Renal cortex interstitium (tissue), 11 donors: ENCODE measurements at regions not wholly inside any gene's neighbourhood (a gene's known extent, or its start where the extent isn't known, plus 50 kb on each side); places are given as distances from the start of the nearest gene placed in this dataset.
A peak's percentile ranks its signal among the peaks of the same experiment; 100 is the strongest.
"Not testable (repeated sequence)": the region's sequence is repeated elsewhere in the genome, so short reads cannot be mapped to it uniquely, and the experiment has no call there.

Experiments used
- DNase-seq, 11 donors: peaks; one replicate each; pipeline ENCODE4 v3.0.0-alpha.2; 2013; ENCODE audit warnings: low read depth in 9 of 11, low spot score in 4 of 11; ENCODE audit errors: extremely low read depth in 1 of 11

DNA sequence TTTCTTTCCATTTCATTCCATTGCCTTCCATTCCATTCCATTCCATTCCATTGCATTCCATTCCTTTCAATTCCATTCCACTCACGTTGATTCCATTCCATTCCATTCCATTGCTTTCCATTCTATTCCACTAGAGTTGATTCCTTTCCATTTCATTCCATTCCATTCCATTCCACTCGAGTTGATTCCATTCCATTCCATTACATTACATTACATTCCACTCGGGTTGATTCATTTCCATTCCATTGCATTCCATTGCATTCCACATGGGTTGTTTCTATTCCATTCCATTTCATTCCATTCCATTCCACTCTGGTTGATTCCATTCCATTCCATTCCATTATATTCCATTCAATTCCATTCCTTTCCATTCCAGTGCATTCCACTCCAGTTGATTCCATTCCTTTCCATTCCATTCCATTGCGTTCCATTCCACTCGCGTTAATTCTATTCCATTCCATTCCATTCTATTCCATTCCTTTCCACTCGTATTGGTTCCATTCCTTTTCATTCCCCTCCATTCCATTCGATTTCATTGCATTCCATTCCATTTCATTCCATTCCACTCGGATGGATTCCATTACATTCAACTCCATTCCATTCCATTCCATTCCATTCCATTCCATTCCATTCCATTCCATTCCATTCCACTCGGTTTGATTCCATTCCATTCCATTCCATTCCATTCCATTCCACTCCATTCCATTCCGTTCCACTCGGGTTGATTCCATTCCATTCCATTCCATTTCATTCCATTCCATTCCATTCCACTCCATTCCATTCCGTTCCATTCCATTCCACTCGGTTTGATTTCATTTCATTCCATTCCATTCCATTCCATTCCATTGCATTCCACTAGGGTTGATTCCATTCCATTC is 1139.1 kb downstream of the RPIA start:
- DNase-seq, result not testable (repeated sequence)

DNA sequence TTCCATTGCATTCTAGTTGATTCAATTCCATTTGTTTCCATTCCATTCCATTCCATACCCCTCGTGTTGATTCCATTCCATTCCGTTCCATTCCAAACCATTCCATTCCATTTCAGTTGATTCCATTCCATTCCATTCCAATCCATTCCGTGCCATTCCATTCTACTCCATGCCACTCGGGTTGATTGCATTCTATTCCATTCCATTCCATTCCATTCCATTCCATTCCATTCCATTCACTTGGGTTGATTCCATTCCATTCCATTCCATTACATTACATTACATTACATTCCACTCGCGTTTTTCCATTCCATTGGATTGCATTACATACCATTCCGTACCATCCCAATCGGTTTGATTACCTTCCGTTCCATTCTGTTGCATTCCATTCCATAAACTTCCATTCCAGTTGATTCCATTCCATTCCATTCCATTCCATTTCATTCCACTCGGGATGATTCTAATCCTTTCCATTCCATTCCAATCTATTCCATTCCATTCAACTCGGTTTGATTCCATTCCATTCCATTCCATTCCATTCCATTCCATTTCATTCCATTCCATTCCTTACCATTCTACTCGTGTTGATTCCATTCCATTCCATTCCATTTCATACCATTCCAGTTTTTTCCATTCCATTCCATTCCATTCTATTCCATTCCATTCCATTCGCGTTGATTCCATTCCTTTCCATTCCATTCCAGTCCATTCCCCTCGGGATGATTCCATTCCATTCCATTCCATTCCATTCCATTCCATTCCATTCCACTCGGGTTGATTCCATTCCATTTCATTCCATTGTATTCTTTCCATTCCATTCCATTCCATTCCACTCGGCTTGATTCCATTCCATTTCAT is 1140.4 kb downstream of the RPIA start:
- no peak for DNase-seq

DNA sequence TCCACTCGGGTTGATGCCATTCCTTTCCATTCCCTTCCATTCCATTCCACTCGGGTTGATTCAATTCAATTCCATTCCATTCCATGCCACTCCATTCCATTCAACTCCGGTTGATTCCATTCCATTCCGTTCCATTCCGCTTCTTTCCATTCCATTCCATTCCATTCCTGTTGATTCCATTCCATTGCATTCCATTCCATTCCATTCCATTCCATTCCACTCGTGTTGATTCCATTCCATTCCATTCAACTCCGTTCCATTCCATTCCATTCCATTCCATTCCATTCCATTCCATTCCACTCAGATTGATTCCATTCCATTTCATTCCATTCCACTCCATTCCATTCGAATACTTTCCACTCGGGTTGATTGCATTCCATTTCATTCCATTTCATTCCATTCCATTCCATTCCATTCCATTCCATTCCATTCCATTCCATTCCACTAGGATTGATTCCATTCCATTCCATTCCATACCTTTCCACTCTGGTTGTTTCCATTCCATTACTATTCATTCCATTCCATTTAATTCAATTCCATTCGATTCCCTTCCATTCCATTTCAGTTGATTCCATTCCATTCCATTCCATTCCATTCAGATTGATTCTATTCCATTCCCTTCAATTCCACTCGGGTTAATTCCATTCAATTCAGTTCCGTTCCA is 1141.8 kb downstream of the RPIA start:
- DNase-seq, result no peak

DNA sequence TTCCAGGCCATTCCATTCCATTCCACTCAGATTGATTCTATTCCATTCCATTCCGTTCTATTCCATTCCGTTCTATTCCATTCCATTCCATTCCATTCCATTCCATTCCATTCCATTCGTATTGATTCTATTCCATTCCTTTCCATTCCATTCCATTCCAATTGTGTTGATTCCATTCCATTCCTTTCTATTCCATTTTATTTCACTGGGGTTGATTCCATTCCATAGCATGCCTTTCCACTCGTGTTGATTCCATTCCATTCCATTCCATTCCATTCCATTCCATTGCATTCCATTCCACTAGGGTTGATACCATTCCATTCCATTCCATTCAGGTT is 1142.3 kb downstream of the RPIA start:
- DNase-seq, result no peak

DNA sequence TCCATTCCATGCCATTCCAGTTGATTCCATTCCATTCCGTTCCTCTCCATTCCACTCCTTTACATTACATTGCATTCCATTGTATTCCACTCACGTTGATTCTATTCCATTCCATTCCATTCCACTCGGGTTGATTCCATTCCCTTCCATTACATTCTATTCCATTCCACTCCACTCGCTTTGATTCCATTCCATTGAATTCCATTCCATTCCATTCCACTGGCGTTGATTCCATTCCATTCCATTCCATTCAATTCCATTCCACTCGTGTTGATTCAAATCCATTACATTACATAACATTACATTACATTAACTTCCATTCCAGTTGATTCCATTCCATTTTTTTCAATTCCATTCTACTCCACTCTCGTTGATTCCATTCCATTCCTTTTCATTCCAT is 1142.8 kb downstream of the RPIA start:
- no peak for DNase-seq

DNA sequence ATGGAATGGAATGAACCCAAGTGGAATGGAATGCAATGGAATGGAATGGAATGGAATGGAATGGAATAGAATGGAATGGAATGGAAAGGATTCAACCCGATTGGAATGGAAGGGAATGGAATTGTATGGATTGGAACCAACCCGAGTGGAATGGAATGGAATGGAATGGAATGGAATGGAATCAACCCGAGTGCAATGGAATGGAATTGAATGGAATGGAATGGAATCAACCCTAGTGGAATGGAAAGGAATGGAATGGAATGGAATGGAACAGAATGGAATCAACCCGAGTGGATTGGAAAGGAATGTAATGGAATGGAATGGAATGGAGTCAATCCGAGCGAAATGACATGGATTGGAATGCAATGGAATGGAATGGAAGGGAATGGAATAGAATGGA is 1144.9 kb downstream of the RPIA start:
- DNase-seq, result peak in 4 of 11 donors; percentile 20 to 69 (median 23)

DNA sequence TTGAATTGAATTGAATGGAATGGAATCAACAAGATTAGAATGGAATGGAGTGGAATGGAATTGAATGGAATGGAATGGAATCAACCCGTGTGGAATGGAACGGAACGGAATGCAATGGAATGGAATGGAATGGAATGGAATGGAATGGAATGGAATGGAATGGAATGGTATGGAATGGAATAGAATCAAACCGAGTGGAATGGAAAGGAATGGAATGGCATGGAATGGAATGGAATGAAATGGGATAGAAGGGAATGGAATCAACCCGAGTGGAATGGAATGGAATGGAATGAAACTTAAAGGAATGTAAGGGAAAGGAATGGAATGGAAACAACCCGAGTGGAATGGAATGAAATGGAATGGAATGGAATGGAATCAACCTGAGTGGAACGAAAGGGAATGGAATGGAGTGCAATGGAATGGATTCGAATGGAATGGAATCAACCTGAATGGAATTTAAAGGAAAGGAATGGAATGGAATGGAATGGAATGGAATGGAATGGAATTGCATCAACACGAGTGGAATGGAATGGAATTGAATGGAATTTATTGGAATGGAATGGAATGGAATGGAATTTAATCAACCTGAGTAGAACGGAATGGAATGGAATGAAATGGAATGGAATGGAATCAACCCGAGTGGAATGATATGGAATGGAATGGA is 1146.6 kb downstream of the RPIA start:
- no peak for DNase-seq

DNA sequence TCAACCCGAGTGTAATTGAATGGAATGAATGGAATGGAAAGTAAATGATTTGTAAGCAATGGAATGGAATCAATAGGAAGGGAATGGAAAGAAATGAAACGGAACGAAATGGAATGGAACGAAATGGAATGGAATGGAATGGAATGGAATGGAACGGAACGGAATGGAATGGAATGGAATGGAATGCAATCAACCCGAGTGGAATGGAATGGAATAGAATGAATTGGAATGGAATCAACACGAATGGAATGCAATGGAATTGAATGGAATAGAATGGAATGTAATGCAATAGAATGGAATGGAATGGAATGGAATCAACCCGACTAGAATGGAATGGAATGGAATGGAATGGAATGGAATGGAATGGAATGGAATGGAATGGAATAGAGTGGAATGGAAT is 1148.7 kb downstream of the RPIA start:
- not testable (repeated sequence) for DNase-seq

DNA sequence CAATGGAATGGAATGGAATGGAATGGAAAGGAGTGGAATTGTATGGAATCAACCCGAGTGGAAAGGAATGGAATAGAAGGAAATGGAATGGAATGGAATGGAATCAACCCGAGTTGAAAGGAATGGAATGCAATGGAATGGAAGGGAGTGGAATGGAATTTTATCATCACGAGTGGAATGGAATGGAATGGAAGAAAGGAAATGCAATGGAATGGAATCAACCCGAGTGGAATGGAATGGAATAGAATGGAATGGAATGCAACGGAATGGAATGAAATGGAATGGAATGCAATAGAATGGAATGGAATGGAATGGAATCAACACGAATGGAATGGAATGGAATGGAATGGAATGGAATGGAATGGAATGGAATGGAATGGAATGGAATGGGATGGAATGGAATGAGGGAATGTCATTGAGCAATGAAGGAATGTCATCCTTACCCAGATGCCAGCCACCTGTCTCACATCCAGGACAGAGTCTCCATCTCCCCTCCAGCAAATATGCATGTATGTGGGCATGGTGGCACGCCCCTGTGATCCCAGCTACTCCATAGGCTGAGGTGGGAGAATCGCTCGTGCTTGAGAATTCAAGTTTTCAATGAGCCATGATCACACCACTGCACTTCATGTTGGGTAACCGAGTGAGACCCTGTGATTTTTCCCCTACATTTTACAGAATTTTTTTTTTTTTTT is 1149.5 kb downstream of the RPIA start:
- DNase-seq, result not testable (repeated sequence)

DNA sequence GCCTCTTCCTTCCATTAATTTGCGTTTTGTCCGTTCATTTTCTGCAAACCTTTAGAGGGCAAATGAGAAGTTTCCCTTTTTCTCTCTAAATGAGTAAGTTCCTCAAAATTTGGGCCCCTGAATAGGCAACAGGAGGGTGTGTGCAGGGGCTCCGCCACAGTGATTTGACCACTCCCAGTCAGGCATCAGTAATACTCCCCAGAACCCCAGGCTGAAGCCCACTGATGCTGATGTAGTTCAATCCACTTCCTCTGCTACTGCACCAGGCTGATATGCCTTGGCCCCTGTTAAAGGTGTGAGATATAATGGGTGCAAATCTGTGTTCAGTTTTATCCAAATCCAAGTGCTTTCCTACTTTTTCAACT is 1150.0 kb downstream of the RPIA start:
- no peak for DNase-seq

DNA sequence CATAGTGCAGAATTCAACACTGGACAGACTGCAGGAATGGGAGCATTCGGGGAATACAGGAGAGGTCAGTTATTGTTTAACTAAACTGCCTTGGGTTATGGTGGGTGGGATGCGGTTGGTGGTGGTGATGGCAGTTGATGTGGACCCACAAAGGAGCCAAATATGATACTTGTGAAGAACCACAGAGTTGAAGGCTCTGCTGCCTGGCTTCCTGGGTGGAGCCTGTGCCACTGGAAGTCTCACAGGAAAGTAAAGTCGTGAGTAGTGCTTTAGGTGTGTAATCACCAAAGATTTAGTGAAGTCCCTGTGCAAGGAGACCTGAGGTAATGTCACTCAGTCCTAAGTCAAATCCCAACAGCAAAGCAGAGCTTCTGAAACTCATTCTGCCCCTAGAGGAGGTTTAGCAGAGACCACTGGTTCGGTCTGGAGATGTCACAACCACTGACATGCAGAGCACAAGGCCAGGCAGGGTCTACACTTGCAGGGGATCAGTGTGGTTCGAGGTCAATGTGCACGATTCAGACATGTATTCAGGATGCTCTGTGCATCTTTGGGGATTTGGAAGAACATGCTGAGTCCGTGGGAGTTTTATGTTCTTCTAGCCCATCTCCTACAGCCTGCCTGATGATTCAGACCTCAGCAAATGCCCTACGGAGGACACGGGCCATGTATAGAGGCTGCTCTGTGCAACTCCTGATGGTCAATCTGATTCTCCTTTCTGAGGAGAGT is 1150.9 kb downstream of the RPIA start:
- no peak for DNase-seq

DNA sequence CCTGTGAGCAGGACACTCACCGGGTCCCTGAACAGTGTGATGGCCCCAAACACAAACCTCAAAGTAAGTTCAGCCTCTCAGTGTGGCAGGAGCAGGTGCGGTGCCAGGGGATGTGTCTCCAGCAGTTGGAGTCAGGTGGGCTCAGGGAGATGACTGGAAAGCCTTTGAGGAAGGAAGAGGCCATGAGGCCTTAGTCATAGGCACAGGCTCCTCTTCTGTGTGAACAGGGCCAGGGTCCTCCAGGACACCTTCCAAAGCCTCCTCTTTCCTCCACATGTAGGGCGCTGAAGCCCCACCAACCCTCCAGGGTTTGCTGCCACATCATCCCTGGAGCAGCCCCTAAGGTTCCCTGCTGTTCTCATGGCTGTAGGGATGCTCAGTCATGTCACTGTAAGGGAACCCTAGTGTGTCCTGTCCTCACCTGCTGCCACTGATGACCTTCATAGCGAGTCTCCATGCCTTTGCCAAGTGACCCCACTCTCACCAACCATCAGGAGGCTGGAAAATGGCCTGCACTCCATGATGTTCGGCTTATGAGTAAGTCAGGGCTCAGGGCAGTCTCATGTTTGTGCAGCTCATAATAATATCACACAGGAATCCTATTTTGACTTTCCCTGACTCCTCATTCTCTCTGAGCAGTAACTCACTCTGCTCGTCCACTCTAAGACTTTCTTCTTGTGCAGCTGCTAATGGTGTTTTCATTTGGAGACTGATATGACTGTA is 1152.9 kb downstream of the RPIA start:
- no peak for DNase-seq

DNA sequence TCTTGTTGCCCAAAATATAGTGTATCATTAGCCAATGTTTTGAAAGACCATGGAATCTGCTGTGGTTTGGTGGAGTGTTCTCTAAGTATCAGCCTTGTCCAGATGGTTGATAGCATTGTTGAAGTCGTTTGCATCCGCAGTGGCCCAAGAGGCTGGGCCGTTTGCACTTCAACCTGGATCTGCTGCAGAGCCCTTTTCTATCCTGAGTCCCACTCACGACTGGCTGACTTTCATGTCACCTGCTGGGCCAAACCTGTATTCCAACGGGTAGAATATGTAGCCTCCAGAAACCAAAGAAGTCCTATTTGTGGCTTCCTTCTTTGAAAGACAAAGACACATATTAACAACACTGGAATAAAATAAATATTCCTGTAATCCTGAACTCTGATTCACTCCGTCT is 1154.1 kb downstream of the RPIA start:
- DNase-seq, result no peak

DNA sequence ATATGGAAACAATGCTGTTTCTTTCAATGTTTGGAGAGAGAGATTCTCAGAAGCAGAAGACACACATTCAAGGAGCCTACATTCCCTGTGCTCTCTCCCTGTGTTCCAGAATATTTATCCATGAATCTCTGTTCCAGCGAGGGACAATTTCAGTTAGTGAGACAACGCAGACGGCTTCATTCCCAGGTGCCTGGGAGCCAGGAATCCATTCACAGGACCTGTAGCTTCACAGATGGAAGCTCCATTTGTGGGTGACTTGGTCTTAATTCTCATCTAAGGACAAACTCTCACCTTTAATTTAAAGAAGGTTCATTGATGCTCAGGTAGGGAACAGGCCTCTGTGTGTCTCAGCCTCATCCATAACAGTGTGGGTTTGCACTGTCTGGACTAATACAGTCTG is 1156.6 kb downstream of the RPIA start:
- DNase-seq, result no peak

DNA sequence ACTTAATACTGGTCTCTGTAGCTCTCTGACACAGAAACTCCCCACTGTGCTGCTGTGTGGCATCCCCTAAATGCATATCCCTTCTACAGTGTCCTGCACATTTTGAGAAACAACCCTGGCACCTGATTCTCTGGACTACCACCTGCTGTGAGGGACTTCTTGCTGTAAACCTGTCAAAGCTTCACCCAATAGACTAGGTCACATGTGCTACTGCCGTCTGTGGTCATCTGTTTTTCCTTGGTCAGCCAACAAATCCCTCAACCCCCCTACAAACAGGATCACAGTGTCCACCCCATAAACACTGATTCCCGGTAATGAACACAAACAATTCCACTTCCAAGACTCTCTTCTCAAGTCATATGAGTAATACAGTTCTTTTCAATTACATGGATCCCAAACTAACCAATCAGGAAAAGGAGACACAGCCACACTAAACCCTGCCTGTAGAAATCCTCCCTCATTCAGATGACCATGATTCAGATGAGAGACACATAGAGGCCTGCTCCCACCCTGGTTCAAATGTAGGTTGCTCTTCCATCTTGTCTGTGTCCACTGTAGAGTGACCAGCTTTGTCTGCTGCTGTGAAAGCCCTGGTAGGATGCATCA is 1157.4 kb downstream of the RPIA start:
- DNase-seq, result no peak

DNA sequence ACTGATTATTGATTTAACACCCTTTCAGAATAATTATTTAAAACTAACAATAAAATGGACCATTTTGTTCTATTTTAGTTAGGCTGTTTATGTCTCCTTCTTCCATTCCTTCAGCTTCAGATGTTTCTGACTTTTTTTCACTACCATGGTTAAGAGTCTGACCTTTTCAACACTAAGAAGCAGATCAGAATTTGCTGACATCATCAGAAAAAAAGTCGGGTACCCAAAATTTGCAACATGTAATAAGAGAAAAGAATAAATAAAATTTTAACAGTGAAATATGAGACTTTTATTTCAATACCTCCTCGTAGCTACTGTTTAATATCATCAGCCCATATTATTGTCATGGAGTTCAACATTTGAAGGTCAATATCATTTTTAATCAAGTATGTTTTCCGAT is 1158.3 kb downstream of the RPIA start:
- DNase-seq, result no peak

DNA sequence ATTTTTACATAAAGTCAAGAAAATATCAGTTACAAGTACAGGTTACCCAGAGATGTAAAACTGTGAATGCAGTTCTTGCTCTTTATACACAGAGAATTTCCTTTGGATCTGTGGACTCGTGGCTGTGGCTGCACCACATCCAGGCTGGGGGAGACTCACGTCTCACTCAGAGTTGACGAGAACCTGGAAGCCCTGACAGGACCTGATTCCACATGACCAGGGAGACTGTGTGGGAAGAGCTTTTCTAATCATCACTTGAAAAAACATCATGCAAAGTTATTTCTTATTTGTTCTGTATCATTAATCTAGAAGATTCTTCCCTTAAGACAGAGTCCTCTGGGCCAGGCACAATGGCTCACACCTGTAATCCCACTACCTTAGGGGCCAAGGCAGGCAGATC is 1159.0 kb downstream of the RPIA start:
- DNase-seq, result no peak
